ENCODE measurements at regions not wholly inside any gene's neighbourhood (a gene's known extent, or its start where the extent isn't known, plus 50 kb on each side); places are given as distances from the start of the nearest gene placed in this dataset.
A peak's percentile ranks its signal among the peaks of the same experiment; 100 is the strongest.
"Not testable (repeated sequence)": the region's sequence is repeated elsewhere in the genome, so short reads cannot be mapped to it uniquely, and the experiment has no call there.

GRCh38 chr13:90483906-90484305, 863.6 kb upstream of the MIR17HG start:
- TF ChIP-seq EZH2phosphoT487 (IDR thresholded peaks at IDR 0.05) (no peak), CTCF (IDR thresholded peaks at IDR 0.05) (no peak), EZH2 (IDR thresholded peaks at IDR 0.05) (no peak)
- H3K9me3 Mint-ChIP-seq = peaks cover 7% of the 10 kb centered on the region
- Histone ChIP-seq H3F3A (ENCODE audit: low read depth) (no peaks in the 10 kb centered on the region), H3K27me3 (no peaks in the 10 kb centered on the region), H3K4me2 (no peak overlapping the region), H3K79me2 (ENCODE audit: low read depth) (no peaks in the 10 kb centered on the region), H2AFZ (replicated peaks) (no peak overlapping the region), H3K9me3 (ENCODE audit: low read depth) (no peaks in the 10 kb centered on the region), H3K4me3 (no peak overlapping the region), H4K20me1 (ENCODE audit: low read depth) (no peaks in the 10 kb centered on the region), H3K36me3 (no peaks in the 10 kb centered on the region), H3K9ac (no peak overlapping the region), H3K27ac (no peak overlapping the region), H3K4me1 (no peaks in the 10 kb centered on the region)
- H3K4me1 Mint-ChIP-seq = peaks cover 12% of the 10 kb centered on the region
- no peak for DNase-seq (ENCODE audit: low spot score)
- no peak overlapping the region for H3K27ac Mint-ChIP-seq
- H3K27me3 Mint-ChIP-seq (ENCODE audit: insufficient read depth, low read depth) = peaks cover 9% of the 10 kb centered on the region
- no peak overlapping the region for H3K4me3 Mint-ChIP-seq
- no peaks in the 10 kb centered on the region for H3K36me3 Mint-ChIP-seq

- Histone ChIP-seq H3K4me2 (no peak overlapping the region), H3K9me3 (ENCODE audit: low read depth) (no peaks in the 10 kb centered on the region), H2AFZ (replicated peaks) (peak overlapping the region; percentile 42), H3K4me1 (no peaks in the 10 kb centered on the region), H3F3A (ENCODE audit: low read depth) (no peaks in the 10 kb centered on the region), H3K27ac (no peak overlapping the region), H3K79me2 (ENCODE audit: low read depth) (no peaks in the 10 kb centered on the region), H3K36me3 (no peaks in the 10 kb centered on the region), H3K4me3 (no peak overlapping the region), H3K9ac (no peak overlapping the region), H3K27me3 (no peaks in the 10 kb centered on the region), H4K20me1 (ENCODE audit: low read depth) (no peaks in the 10 kb centered on the region)
- Mint-ChIP-seq H3K9me3 (peaks cover 7% of the 10 kb centered on the region), H3K27ac (no peak overlapping the region), H3K4me3 (no peak overlapping the region), H3K4me1 (peaks cover 12% of the 10 kb centered on the region), H3K27me3 (ENCODE audit: insufficient read depth, low read depth) (peaks cover 9% of the 10 kb centered on the region), H3K36me3 (no peaks in the 10 kb centered on the region)
- no peak for TF ChIP-seq EZH2 (IDR thresholded peaks at IDR 0.05)
- no peak for DNase-seq (ENCODE audit: low spot score)
These were observed 862.1 kb upstream of the MIR17HG start for GRCh38 chr13:90485436-90485835.

- Mint-ChIP-seq H3K27me3 (ENCODE audit: insufficient read depth, low read depth) (no peaks in the 10 kb centered on the region), H3K4me1 (no peaks in the 10 kb centered on the region), H3K4me3 (no peak overlapping the region), H3K9me3 (peaks cover 15% of the 10 kb centered on the region), H3K27ac (no peak overlapping the region), H3K36me3 (peaks cover 1% of the 10 kb centered on the region)
- Histone ChIP-seq H3K36me3 (no peaks in the 10 kb centered on the region), H3K9me3 (ENCODE audit: low read depth) (no peaks in the 10 kb centered on the region), H3K4me3 (no peak overlapping the region), H3K27me3 (no peaks in the 10 kb centered on the region), H3K9ac (no peak overlapping the region), H3K27ac (no peak overlapping the region), H3K4me1 (no peaks in the 10 kb centered on the region), H3K79me2 (ENCODE audit: low read depth) (no peaks in the 10 kb centered on the region), H2AFZ (replicated peaks) (no peak overlapping the region), H3K4me2 (no peak overlapping the region), H3F3A (ENCODE audit: low read depth) (no peaks in the 10 kb centered on the region), H4K20me1 (ENCODE audit: low read depth) (no peaks in the 10 kb centered on the region)
- TF ChIP-seq CTCF (IDR thresholded peaks at IDR 0.05) = no peak
- TF ChIP-seq EZH2phosphoT487 (IDR thresholded peaks at IDR 0.05) = no peak
- no peak for TF ChIP-seq EZH2 (IDR thresholded peaks at IDR 0.05)
- no peak for DNase-seq (ENCODE audit: low spot score)
These were observed 854.6 kb upstream of the MIR17HG start for GRCh38 chr13:90492872-90493271.

- no peak overlapping the region for H3K4me3 Mint-ChIP-seq
- H3K36me3 Mint-ChIP-seq = peaks cover 1% of the 10 kb centered on the region
- H3K27ac ChIP-seq = no peak overlapping the region
- no peak for TF ChIP-seq CTCF (IDR thresholded peaks at IDR 0.05)
- no peak for TF ChIP-seq EZH2 (IDR thresholded peaks at IDR 0.05)
- TF ChIP-seq EZH2phosphoT487 (IDR thresholded peaks at IDR 0.05) = no peak
- no peak overlapping the region for H3K4me2 ChIP-seq
- H4K20me1 ChIP-seq (ENCODE audit: low read depth) = no peaks in the 10 kb centered on the region
- H3K9me3 Mint-ChIP-seq = peaks cover 15% of the 10 kb centered on the region
- no peaks in the 10 kb centered on the region for H3F3A ChIP-seq (ENCODE audit: low read depth)
- H3K27me3 ChIP-seq = no peaks in the 10 kb centered on the region
- H2AFZ ChIP-seq (replicated peaks) = no peak overlapping the region
- H3K79me2 ChIP-seq (ENCODE audit: low read depth) = no peaks in the 10 kb centered on the region
- no peak overlapping the region for H3K4me3 ChIP-seq
- no peaks in the 10 kb centered on the region for H3K27me3 Mint-ChIP-seq (ENCODE audit: insufficient read depth, low read depth)
- no peak for DNase-seq (ENCODE audit: low spot score)
- no peaks in the 10 kb centered on the region for H3K9me3 ChIP-seq (ENCODE audit: low read depth)
- no peak overlapping the region for H3K27ac Mint-ChIP-seq
- H3K4me1 Mint-ChIP-seq = no peaks in the 10 kb centered on the region
- no peaks in the 10 kb centered on the region for H3K4me1 ChIP-seq
- H3K9ac ChIP-seq = no peak overlapping the region
- H3K36me3 ChIP-seq = no peaks in the 10 kb centered on the region
These were observed 853.8 kb upstream of the MIR17HG start for GRCh38 chr13:90493667-90494066.

GRCh38 chr13:90494849-90495248, 852.6 kb upstream of the MIR17HG start:
- DNase-seq (ENCODE audit: low spot score); H3K27me3 Mint-ChIP-seq (ENCODE audit: insufficient read depth, low read depth); H4K20me1 ChIP-seq (ENCODE audit: low read depth); H3K9me3 ChIP-seq (ENCODE audit: low read depth); H2AFZ ChIP-seq (replicated peaks); H3K4me1 Mint-ChIP-seq; H3K4me3 ChIP-seq; H3K79me2 ChIP-seq (ENCODE audit: low read depth); H3K36me3 Mint-ChIP-seq; H3K9ac ChIP-seq; H3K27ac ChIP-seq; H3K27me3 ChIP-seq; H3K4me1 ChIP-seq; H3K4me2 ChIP-seq; H3K27ac Mint-ChIP-seq; H3F3A ChIP-seq (ENCODE audit: low read depth); H3K36me3 ChIP-seq; H3K4me3 Mint-ChIP-seq: not testable (repeated sequence)
- H3K9me3 Mint-ChIP-seq = peaks cover 15% of the 10 kb centered on the region

All from neural progenitor cell (in vitro differentiated cells).